Cardiac muscle cell (in vitro differentiated cells and primary cell): ENCODE measurements at regions not wholly inside any gene's neighbourhood (a gene's known extent, or its start where the extent isn't known, plus 50 kb on each side); places are given as distances from the start of the nearest gene placed in this dataset.

ENCODE experiments used
- DNase-seq, 2 donors: peaks; one replicate each; pipeline versions ENCODE4 v3.0.0 to v3.0.0-alpha.2; 2010 to 2017; ENCODE audit warnings: low read depth in 1 of 2, low spot score in 1 of 2
- H3K27ac ChIP-seq: fragments of 200-600 bp; sonication (generic); 2 replicates; pipeline ENCODE4 v1.5.1; 2016
- H3K27me3 ChIP-seq: fragments of 200-600 bp; sonication (generic); 2 replicates; pipeline ENCODE4 v1.6.0; 2016; ENCODE audit warnings: control low read depth
- H3K36me3 ChIP-seq: fragments of 200-600 bp; sonication (generic); 2 replicates; pipeline ENCODE4 v1.5.1; 2016; ENCODE audit warnings: control low read depth
- H3K4me1 ChIP-seq: fragments of 200-600 bp; sonication (generic); 2 replicates; pipeline ENCODE4 v1.8.1; 2017; ENCODE audit warnings: low read depth, mild to moderate bottlenecking, mixed run types
- H3K4me3 ChIP-seq: fragments of 200-600 bp; sonication (generic); 2 replicates; pipeline ENCODE4 v1.5.1; 2016; ENCODE audit warnings: mild to moderate bottlenecking
- H3K9me3 ChIP-seq: fragments of 200-600 bp; sonication (generic); 2 replicates; pipeline ENCODE4 v1.5.1; 2017; ENCODE audit warnings: low read depth, mild to moderate bottlenecking, control low read depth
- CTCF ChIP-seq: IDR thresholded peaks from 2 replicates; pipeline ENCODE4 v1.5.1; 2012; ENCODE audit warnings: low read depth, mild to moderate bottlenecking, low read length

DNA sequence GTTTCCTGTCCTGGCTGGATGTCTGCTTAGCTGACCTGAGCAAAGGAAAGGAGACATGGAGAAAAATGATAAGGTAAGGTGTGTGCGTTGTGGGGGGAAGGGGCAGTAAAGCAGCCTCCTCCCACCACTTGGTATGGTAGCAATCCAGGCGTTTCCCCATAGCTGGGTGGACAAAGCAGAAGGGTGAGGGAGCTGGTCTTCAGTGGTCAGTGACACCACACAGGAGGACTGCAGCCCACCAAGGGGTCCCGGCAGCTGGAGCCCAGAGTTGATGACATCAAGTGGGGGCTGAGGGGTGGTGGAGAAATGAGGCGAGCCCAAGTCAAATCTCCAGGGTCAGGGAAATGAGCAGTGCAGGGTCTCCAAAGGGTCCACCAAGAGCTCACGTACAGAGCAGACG lies 69.3 kb upstream of the LRRN2 start:
- H3K27ac ChIP-seq, result no peak overlapping the region
- no peaks in the 10 kb centered on the region for H3K9me3 ChIP-seq
- no peak overlapping the region for H3K4me3 ChIP-seq
- DNase-seq, result no peak
- peaks cover 16% of the 10 kb centered on the region for H3K4me1 ChIP-seq
- H3K27me3 ChIP-seq, result peaks cover 2% of the 10 kb centered on the region
- TF ChIP-seq CTCF, result no peak
- no peaks in the 10 kb centered on the region for H3K36me3 ChIP-seq

GRCh38 chr1:204756349-204756748 lies 70.8 kb upstream of the LRRN2 start:
- no peak for TF ChIP-seq CTCF
- Histone ChIP-seq H3K36me3 (no peaks in the 10 kb centered on the region), H3K27me3 (peaks cover 5% of the 10 kb centered on the region), H3K4me1 (peaks cover 4% of the 10 kb centered on the region), H3K9me3 (no peaks in the 10 kb centered on the region), H3K27ac (no peak overlapping the region), H3K4me3 (no peak overlapping the region)
- DNase-seq, result no peak

- peaks cover 5% of the 10 kb centered on the region for H3K27me3 ChIP-seq
- TF ChIP-seq CTCF, result no peak
- no peak for DNase-seq
- H3K27ac ChIP-seq, result no peak overlapping the region
- H3K36me3 ChIP-seq, result no peaks in the 10 kb centered on the region
- H3K4me1 ChIP-seq, result no peaks in the 10 kb centered on the region
- H3K9me3 ChIP-seq, result no peaks in the 10 kb centered on the region
- no peak overlapping the region for H3K4me3 ChIP-seq
Observed at GRCh38 chr1:204756811-204757210, 71.3 kb upstream of the LRRN2 start.

DNA sequence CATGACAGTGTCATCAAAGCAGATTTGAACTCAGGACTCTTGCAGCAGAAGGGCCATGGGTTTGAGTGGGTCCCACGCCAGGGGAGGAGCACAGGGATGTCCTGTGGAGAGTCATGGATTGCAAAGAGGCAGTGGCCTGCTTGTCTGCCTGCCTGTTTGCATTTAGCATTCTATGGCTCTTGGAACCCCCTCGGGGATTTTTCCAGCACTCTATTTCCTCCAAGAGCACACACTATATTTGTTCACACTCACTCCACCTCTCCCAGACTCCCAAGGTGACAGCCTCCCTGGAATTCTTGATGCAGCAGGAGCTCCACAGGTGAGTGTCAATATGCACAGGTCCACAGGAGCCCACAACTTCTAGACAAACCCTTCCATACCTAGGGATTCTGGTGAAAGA lies 73.1 kb upstream of the LRRN2 start:
- Histone ChIP-seq H3K27me3 (peaks cover 5% of the 10 kb centered on the region), H3K27ac (no peak overlapping the region), H3K4me3 (no peak overlapping the region), H3K4me1 (no peaks in the 10 kb centered on the region), H3K9me3 (no peaks in the 10 kb centered on the region), H3K36me3 (no peaks in the 10 kb centered on the region)
- no peak for TF ChIP-seq CTCF
- DNase-seq, result no peak

- H3K9me3 ChIP-seq, result no peaks in the 10 kb centered on the region
- H3K27me3 ChIP-seq, result peaks cover 7% of the 10 kb centered on the region
- no peak for DNase-seq
- no peak overlapping the region for H3K27ac ChIP-seq
- no peak for TF ChIP-seq CTCF
- no peak overlapping the region for H3K4me3 ChIP-seq
- H3K4me1 ChIP-seq, result no peaks in the 10 kb centered on the region
- H3K36me3 ChIP-seq, result no peaks in the 10 kb centered on the region
Observed at GRCh38 chr1:204760350-204760749, 74.8 kb upstream of the LRRN2 start.

- H3K27me3 ChIP-seq, result peaks cover 11% of the 10 kb centered on the region
- no peak for DNase-seq
- H3K4me3 ChIP-seq, result no peak overlapping the region
- H3K9me3 ChIP-seq, result no peaks in the 10 kb centered on the region
- H3K27ac ChIP-seq, result no peak overlapping the region
- no peaks in the 10 kb centered on the region for H3K36me3 ChIP-seq
- no peak for TF ChIP-seq CTCF
- H3K4me1 ChIP-seq, result no peaks in the 10 kb centered on the region
Observed at GRCh38 chr1:204760757-204761156, 75.2 kb upstream of the LRRN2 start.
